ENCODE measurements at regions not wholly inside any gene's neighbourhood (a gene's known extent, or its start where the extent isn't known, plus 50 kb on each side); places are given as distances from the start of the nearest gene placed in this dataset.

DNA sequence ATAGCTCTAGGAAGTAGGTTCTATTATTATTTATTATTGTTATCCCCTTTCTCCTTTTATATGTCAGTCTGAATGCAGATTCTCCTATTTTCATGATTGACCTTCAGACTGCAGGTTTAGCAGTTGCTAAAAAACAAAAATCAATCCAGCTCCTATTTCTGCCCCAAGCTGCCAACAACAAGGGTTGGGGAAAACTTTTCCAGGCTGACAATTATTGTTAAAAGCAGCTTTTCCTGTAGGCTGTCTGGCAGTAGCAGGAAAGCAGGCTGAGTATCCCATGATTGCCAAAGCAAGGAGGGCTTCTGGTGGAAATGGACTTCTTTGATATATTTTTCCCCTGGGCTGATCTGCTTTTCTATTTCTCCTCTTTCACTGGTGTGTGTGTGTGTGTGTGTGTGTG lies 78.0 kb upstream of the CTLA4 start:
- DNase-seq (ENCODE audit: low read depth in 2 of 2) = no peak

DNA sequence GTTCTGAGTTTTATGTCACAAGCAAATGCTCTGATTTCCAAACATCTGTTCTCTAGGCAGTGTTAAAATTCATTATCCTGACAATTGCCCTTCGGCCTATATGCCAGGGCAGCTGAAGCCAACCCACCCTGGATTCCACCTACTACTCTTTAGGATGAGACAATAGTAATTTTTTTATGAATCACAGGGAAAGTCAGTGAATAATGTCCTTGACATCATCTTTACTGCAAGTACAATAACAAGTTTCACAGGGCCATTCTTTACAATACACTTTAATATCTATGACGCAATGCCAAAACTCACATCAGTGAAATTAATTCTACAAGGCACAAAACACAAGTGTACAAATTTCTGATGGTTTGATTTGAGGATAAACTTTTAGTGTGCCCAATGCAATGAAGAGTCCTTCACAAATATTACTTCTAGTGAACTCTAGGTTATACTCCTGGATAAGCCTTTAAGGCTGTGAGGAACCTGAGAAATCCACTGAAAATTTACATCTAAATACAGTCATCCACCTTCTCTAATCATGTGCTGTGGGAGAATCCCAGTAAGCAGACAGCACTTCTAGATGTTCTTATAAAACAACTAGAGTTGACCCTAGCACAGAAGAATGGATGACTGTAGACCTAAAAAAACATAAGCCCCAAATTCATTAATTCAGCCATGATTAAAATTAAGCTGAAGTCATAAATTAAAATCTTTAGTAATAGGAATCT lies 77.3 kb upstream of the CTLA4 start:
- no peak for DNase-seq (ENCODE audit: low read depth in 2 of 2)

GRCh38 chr2:203796248-203797010 lies 71.1 kb upstream of the CTLA4 start:
- no peak for DNase-seq (ENCODE audit: low read depth in 2 of 2)

- no peak for DNase-seq (ENCODE audit: low read depth in 2 of 2)
These were observed 70.3 kb upstream of the CTLA4 start for GRCh38 chr2:203797276-203797675.

- DNase-seq (ENCODE audit: low read depth in 2 of 2) = no peak
These were observed 69.9 kb upstream of the CTLA4 start for GRCh38 chr2:203797712-203798111.

DNA sequence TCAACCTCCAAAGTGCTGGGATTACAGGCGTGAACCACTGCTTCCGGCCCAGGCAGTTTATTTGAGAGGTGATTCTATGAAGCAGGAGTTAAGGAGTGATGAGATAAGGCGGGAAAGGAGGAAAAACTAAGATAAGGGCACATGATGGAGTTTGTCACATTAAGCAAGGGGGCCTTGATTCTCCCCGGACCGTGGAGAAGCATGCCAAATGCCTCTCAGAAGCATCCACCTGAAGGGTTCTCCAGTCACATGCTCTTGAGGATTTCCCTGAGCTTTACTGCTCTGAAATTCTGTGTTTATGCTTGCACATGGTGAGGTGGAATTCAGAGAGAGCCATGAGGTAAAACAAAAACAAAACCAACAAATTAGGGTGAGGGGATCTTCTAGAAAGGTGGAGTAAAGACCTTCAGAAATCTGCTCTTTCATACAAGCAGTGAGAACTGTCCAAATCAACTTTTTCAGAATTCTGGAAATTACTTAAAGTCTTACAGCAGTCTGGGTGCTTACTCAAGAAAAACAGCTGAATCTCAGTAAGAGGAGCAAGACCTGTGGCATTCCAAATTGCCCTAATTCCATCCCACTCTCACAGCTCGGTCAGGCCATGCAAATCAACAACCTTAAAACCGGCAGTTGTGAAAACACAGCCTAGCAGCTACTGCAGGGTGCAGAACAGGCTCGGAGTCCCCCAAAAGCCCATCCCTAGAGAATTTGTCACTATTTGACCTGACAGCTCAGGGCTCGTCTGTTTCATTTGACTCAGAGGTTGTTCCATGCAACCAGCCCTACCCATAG lies 69.1 kb upstream of the CTLA4 start:
- DNase-seq (ENCODE audit: low read depth in 2 of 2) = no peak

- no peak for DNase-seq (ENCODE audit: low read depth in 2 of 2)
These were observed 67.7 kb upstream of the CTLA4 start for GRCh38 chr2:203799908-203800307.

GRCh38 chr2:203800783-203801182 lies 66.8 kb upstream of the CTLA4 start:
- DNase-seq (ENCODE audit: low read depth in 2 of 2) = no peak

GRCh38 chr2:203802342-203803052 lies 65.1 kb upstream of the CTLA4 start:
- peak in 1 of 2 donors; percentile 20 for DNase-seq (ENCODE audit: low read depth in 2 of 2)

- DNase-seq (ENCODE audit: low read depth in 2 of 2) = no peak
These were observed 64.5 kb upstream of the CTLA4 start for GRCh38 chr2:203803053-203803429.

- peak in 1 of 2 donors; percentile 22 for DNase-seq (ENCODE audit: low read depth in 2 of 2)
These were observed 63.5 kb upstream of the CTLA4 start for GRCh38 chr2:203804070-203804469.

- DNase-seq (ENCODE audit: low read depth in 2 of 2) = no peak
These were observed 62.6 kb upstream of the CTLA4 start for GRCh38 chr2:203804764-203805485.

- no peak for DNase-seq (ENCODE audit: low read depth in 2 of 2)
These were observed 62.1 kb upstream of the CTLA4 start for GRCh38 chr2:203805486-203805838.

DNA sequence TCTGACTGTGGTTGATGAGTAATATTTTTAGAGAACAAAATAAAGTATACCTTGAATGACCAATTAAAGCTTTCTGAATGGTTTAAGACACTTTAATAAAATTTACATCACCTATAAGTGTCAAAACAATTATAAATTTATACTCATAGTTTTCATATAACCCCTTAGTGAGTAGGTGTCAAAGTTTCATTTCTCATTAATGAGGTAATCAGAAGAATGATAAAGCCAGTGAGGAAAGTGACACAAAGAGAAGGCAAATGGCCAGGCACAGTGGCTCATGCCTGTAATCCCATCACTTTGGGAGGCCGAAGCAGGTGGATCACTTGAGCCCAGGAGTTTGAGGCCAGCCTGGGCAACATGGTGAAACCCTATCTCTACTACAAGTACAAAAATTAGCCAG lies 60.8 kb upstream of the CTLA4 start:
- DNase-seq (ENCODE audit: low read depth in 2 of 2) = no peak

DNA sequence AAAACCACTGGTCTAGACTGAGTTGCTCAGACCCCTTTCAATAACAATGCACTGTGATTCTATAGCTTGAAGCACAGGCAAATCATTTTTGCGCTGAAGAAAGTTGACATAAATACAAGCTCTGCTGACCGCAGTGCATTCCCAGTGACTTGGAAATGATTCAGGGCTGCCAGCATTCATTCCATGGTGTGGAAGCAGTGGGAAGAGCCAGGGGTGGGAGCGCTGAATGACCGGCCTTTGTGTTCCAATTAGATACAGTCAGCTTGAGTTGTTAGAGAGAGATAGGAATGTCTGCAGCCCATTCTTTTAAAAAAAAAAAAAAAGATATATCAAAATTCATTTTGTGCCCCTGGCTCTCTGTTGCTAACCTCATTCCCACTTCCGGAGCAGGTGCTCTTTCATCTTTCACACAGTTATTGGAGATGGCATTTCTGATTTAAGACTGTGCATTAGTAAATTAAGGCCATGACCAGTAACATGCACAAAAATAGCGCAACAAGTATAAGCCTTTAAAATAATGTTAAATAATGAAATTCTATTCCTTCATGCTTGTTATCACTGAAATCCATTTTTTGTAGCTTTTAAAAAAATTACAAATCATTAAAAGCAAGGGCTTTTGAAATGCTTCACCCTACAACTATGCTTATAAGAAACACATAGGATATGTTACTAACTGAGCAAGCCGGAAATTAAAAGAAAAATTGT lies 59.4 kb upstream of the CTLA4 start:
- no peak for DNase-seq (ENCODE audit: low read depth in 2 of 2)

DNA sequence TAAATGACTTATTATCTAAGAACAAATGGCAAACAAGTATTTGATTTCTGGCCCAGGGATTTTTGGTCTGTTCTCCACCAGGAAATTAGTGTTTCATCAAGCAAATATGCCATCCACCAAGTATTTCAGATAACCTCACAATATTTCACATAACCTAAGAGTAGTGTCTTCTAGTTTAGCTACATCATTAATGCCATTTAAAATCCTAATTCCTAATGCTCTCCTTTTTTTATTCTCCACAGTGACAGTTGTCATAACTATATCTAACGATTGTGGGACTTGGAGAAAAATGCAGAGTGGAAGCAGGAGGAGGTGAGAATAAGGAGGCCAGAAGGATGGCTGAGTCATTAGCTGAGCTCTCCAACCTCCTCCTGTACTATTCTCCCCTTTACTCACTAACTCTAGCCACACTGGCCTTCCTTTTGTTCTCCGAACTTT lies 58.5 kb upstream of the CTLA4 start:
- no peak for DNase-seq (ENCODE audit: low read depth in 2 of 2)

DNA sequence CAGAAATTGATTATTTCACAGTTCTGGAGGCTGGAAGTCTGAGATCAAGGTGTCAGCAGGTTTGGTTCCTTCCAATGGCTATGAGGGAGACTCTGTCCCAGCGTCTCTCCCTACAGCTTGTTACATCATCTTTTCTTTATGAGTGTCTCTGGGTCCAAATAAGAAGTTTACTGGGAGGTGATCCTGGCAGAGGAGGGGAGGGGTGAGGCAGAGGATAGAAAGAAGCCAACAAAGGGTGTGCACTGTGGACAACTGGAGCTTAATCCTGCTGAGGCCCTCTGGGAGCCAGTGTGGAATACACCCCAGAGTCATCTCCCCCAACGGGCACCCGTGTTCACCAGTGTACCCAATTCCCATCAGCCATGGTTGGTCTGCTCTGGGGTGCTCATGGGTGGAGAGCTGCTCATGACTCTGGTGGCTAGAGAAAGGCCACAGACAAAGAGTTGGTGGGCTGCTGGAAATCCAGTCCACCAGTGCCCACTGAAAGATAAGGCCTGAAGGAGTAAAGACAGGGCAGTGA lies 57.5 kb upstream of the CTLA4 start:
- DNase-seq (ENCODE audit: low read depth in 2 of 2) = no peak

DNA sequence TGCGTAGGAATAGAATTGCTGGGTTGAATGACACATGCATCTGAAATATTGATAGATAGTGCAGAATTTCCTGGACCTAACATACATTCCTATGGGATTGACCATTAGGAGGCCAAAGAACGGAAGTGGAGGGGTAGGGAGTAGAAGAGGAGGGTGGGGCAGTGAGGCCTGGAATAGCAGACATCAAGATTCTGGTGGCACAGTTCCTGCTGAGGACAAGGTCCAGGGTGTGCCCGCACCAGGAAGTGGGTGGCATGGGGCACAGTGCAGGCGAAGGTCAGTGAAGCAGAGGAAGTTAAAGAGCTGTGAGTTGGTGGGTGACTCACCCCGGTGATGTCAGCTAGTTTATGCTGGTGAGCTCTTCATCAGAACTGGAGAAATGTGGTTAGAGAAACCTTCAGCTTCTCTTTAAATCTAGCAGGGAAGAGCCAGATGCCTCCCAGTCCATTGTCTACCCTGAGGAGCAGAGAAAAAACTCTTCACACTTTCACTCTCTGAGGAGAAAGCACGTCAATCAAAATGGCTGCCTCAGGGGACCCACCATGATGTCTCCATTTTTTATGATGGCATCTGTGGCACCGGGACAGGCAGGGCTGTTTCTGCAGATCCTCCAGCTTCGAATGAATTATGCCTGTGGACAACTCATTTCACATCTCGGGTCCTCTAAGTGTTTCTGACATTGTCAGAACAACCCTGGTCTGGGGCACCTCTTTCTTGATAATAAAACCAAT lies 55.9 kb upstream of the CTLA4 start:
- peak; percentile 59 to 71 for DNase-seq (ENCODE audit: low read depth in 2 of 2)

- DNase-seq (ENCODE audit: low read depth in 2 of 2) = no peak
These were observed 55.0 kb upstream of the CTLA4 start for GRCh38 chr2:203812294-203813221.
